Activated naive CD8-positive, alpha-beta T cell treated with anti-CD3 and anti-CD28 coated beads, Interleukin-2, amount 50 U/mL, for 16 hours (primary cell): ENCODE measurements at regions not wholly inside any gene's neighbourhood (a gene's known extent, or its start where the extent isn't known, plus 50 kb on each side); places are given as distances from the start of the nearest gene placed in this dataset.
"Not testable (repeated sequence)": the region's sequence is repeated elsewhere in the genome, so short reads cannot be mapped to it uniquely, and the experiment has no call there.

Source experiments
- DNase-seq: peaks from one replicate; pipeline ENCODE4 v3.0.0-alpha.2; 2020; ENCODE audit warnings: low read depth, low spot score

DNA sequence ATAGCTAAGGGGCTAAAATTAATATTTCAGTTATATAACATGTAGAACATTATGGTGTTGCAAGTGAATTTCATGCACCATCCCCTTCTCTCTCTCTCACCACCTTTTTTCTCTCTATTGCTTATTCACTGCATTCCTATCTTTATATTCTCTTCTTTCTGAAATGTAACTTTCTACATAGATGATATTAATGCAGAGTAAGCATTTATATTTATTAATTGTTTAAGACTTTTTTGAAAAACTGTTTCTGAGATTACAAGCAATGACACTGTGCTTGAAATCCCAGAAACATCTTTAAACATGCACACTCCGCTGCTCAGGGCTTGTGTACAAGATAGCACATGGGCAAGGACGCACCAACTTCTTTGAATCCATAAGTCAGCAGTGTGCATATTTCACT lies 567.7 kb upstream of the SGCD start:
- DNase-seq = no peak

DNA sequence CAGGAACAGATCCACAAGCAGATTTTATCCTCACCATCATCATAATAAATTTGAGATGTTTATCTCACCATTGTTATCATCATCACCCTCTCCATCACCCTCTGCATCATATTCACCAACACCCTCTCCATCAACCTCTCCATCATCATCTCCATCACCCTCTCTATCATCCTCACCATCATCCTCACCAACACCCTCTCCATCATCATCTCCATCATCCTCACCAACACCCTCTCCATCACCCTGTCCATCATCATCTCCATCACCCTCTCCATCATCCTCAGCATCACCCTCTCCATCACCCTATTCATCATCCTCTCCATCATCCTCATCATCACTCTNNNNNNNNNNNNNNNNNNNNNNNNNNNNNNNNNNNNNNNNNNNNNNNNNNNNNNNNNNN lies 567.0 kb upstream of the SGCD start:
- DNase-seq = no peak

DNA sequence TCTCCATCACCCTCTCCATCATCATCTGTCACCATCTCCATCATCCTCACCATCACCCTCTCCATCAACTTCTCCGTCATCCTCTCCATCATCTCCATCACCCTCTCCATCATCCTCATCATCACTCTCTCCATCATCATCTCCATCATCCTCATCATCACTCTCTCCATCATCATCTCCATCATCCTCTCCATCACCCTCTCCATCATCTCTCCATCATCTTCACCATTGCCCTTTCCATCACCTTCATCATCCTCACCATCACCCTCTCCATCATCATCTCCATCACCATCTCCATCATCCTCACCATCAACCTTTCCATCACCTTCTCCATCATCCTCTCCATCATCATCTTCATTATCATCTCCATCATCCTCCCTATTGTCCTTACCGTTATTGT lies 565.5 kb upstream of the SGCD start:
- DNase-seq = no peak

- no peak for DNase-seq
Observed at GRCh38 chr5:155765715-155766114, 561.2 kb upstream of the SGCD start.

- no peak for DNase-seq
Observed at GRCh38 chr5:155767470-155767869, 559.5 kb upstream of the SGCD start.

GRCh38 chr5:155768332-155768731 lies 558.6 kb upstream of the SGCD start:
- DNase-seq = no peak

DNA sequence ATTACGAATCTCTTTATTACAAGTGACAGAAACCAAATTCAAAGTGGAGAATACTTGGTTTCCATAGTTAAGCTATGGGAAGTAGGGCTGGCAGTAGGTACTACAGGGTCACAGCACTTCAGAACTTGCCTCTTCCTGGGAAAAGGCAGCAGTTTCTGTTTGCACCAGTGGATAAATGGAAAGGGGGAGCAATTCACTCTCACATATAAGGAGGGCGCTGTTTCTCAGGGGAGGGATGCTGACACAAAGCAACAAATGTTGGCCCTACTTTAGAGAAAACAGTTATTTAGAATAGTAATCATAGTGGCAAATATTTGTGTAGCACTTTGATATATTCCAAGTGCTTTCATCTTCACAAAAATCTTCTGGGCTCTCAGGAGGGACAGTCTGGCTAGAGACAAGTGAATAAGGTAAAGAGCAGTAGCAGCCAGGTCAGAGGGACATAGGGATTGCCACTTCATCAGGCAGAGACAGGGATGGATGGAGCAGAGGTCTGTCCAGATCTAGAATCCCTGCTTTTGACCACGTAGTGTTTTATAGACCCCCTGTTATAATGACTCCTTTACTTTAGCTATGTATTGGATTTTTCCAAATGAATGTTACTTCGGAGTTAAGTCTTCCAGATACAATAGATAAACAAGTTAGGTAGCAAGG lies 554.8 kb upstream of the SGCD start:
- DNase-seq = no peak

GRCh38 chr5:155773680-155774079 lies 553.3 kb upstream of the SGCD start:
- DNase-seq = no peak

DNA sequence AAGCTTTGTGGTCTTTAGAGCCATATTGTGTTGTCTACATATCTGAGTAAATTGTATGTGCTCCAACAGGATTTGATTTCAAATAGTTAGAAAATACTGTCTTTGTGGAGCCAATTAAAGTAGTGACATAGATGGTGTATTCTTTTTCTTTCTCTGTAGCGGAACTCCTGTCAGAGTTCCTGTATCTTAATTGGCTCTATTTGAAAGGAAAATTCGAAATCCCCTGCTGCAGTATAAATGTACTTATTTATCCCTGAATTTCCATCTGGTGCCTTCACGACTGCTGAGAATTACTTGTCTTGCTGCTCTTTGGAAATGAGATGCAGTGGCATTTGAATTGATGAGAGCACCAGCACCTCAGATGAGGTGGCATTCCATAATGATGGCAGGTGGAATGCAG lies 546.7 kb upstream of the SGCD start:
- no peak for DNase-seq

GRCh38 chr5:155783246-155783645 lies 543.7 kb upstream of the SGCD start:
- DNase-seq = no peak

DNA sequence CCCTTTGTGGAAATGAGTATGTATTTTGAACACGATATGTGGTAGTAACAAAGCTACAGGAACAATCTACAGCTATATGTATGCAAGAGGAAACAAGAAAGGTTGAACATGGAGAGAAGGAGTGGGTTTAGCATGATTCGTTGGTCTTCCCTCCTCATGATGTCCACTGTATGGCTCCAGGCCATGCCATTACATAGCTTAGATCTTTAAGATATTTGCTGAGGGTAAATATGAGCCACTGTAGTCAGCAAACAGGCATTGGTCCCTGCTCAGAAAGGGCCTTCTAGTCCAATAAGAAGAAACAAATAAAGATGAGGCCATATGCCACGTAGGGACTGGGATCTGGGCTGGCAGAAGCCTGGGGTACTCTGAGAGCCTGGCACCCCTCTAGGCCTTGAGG lies 543.2 kb upstream of the SGCD start:
- no peak for DNase-seq

GRCh38 chr5:155786108-155786507 lies 540.9 kb upstream of the SGCD start:
- DNase-seq = no peak

DNA sequence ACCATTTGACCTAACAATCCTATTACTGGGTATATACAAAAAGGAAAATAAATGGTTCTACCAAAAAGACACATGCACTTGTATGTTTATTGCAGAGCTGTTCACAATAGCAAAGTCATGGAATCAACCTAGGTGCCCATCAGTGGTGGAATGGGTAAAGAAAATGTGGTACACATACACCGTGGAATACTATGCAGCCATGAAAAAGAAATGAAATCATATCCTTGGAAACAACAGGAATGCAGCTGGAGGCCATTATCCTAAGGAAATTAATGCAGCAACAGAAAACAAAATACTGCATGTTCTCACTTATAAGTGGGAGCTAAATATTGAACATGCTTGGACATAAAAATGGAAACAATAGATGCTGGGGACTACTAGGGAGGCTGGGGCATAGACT lies 534.1 kb upstream of the SGCD start:
- no peak for DNase-seq

DNA sequence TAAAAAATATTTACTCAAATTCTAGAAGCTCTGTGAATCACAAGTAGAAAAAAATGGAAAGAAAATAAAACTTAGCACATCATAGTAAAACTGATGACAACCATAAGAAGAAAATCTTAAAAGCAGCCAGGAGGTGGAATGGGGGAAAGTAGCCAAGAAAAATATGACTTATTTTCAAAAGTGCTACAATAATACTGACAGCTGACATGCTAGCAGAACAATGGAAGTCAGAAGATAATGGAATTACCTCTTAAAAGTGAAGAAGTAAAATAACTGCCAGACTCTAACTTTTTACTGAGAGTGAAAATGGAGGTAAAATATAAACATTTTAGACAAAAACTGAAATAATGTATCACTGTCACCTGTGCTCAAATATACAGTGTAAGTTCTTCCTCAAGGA lies 532.2 kb upstream of the SGCD start:
- DNase-seq = no peak

DNA sequence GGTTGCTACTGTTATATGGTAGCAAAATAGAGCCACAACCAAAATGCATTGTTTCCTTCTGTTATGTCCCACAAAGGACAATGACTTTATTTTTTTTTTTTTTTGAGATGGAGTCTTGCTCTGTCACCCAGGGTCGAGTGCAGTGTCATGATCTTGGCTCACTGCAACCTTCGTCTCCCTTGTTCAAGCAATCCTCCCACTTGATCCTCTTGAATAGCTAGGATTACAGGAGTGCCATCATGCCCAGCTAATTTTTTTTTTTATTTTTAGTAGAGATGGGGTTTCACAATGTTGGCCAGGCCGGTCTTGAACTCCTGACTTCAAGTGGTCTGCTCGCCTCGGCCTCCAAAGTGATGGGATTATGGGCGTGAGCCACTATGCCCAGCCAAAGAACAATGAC lies 527.7 kb upstream of the SGCD start:
- no peak for DNase-seq

DNA sequence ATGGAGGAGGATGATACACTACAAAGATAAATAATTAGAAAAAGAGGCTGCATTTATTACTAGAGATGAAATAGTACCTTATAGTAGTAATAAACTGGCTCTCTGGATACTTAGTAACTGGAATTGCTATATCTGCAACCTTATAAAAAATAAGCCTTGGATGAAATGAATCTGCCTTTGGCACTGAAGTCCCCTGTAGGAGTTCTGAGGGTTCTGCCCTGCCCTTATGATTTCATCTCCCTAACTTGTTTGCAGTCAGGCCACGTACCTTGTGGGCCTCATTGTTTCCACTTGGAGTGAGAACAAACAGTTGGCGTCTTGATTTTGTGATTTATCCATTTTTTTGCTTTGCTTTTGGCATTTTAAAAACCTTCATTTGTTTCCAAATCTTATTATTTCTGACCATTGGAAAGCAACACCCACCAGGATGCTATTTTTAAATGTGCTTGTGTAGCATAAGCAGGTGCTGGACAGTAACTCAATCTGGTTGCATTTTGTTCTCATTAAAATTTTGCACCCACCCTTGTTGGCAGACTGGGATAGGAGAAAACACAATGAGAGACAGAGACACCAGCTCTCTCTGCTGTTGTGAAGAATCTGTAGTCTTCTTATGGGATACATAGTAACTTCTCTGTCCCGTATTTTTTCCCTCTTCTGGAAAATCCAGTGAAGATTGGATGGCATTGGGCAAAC lies 518.9 kb upstream of the SGCD start:
- DNase-seq = no peak

DNA sequence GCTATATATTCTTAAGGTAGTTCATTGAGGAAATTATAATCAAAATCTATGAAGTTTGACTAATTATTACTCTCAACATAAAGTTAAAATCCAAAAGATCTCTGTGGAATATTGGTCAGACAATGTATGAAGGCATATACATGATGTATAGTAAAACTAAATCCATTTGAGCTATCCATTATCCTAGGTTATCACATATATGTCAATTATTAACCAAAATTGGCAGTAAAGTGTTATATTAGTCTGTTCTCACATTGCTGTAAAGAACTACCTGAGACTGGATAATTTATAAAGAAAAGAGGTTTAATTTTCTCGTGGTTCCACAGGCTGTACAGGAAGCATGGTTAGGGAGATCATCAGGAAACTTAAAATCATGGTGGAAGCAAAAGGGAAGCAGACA lies 511.7 kb upstream of the SGCD start:
- no peak for DNase-seq

DNA sequence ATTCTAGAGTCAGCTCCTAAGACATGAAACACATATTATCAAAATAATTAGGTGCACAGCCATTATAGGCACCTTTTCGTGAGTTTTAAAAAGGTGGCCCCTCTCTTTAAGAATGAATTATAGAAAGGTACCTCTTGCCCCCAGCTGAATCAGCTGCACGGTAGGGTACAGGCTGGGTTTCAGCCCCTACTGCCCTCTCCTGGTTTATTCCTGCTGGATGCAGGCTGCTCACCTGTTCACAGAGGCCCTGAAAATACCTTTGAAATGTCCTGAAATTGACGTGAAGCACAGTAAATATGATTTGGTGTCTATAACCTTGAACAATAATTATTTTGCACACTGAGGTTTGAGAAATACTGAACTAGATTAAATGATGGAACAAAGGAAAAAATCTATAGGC lies 504.8 kb upstream of the SGCD start:
- no peak for DNase-seq

DNA sequence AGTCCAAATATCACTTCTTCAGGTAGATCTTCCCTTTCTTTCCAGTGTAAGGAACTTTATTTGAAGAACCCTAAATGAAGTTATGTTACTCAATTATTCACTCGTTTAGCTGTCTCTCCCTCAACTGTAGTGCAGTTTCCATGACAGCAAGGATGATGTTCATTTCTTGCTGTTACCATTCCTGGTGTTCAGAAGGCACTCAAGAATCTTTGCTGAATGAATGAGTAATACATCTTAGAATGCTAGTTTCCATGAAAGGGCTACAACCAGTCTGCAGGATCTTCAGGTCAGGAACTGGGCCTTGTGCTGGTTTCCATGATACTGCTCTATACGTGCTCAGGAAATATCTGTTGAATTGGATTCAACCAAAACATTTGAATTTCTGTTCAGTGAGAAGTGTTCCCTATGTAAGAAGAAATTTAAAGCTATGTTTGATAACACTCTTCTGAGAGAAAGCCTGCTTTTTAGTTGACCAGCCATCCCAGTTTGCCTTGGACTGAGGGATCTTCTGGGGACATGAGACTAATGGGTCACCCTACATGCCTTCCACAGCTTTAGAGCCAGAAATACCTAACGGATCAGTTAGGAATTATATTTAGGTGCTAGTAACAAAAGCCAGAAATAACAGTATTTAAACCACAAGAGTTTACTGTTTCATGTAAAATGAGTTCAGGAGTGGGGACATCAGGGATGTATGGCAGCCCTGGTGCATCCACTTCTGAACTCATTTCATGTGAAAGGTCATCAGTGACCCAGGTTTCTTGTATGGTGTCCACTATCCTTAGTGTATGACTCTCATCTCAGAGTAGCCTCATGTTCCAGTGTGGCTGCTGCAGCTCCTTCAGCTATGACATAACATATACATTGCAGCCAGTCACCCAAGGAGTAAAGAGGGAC lies 500.1 kb upstream of the SGCD start:
- no peak for DNase-seq

DNA sequence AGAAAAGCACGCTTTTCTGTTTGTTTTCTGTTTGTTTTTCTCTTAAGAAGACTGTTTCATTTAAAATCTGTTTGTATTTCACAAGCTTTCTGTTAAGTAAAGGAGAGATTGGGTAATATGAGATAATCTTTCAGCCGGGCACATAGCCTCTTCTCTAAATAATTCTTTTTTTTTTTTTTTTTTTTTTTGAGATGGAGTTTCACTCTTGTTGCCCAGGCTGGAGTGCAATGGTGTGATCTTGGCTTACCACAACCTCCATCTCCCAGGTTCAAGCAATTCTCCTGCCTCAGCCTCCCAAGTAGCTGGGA lies 499.5 kb upstream of the SGCD start:
- DNase-seq = not testable (repeated sequence)

GRCh38 chr5:155827949-155828348 lies 499.0 kb upstream of the SGCD start:
- DNase-seq = no peak

GRCh38 chr5:155831491-155831890 lies 495.5 kb upstream of the SGCD start:
- DNase-seq = no peak

GRCh38 chr5:155833287-155833686 lies 493.7 kb upstream of the SGCD start:
- no peak for DNase-seq
